ENCODE measurements at regions not wholly inside any gene's neighbourhood (a gene's known extent, or its start where the extent isn't known, plus 50 kb on each side); places are given as distances from the start of the nearest gene placed in this dataset.

DNA sequence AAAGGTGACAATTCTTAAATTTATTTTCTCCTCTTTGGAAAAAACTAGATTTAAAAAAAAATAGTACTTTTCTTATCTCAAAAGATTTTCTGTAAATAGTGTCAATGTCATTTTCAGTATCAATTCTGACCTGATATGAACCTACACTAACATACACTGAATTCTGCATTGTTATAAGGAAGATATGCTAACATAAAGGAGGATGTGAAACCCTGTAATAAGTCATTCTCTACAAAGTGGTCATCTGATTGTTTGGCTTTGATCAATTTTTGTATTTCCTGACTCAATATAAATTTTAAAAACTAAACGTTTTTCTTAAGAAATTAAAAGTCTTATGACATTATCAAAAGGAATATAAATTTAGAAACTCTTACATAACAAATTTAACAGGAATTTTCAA is 233.6 kb upstream of the EDIL3 start (continued):
- TF ChIP-seq, protein P1, sequence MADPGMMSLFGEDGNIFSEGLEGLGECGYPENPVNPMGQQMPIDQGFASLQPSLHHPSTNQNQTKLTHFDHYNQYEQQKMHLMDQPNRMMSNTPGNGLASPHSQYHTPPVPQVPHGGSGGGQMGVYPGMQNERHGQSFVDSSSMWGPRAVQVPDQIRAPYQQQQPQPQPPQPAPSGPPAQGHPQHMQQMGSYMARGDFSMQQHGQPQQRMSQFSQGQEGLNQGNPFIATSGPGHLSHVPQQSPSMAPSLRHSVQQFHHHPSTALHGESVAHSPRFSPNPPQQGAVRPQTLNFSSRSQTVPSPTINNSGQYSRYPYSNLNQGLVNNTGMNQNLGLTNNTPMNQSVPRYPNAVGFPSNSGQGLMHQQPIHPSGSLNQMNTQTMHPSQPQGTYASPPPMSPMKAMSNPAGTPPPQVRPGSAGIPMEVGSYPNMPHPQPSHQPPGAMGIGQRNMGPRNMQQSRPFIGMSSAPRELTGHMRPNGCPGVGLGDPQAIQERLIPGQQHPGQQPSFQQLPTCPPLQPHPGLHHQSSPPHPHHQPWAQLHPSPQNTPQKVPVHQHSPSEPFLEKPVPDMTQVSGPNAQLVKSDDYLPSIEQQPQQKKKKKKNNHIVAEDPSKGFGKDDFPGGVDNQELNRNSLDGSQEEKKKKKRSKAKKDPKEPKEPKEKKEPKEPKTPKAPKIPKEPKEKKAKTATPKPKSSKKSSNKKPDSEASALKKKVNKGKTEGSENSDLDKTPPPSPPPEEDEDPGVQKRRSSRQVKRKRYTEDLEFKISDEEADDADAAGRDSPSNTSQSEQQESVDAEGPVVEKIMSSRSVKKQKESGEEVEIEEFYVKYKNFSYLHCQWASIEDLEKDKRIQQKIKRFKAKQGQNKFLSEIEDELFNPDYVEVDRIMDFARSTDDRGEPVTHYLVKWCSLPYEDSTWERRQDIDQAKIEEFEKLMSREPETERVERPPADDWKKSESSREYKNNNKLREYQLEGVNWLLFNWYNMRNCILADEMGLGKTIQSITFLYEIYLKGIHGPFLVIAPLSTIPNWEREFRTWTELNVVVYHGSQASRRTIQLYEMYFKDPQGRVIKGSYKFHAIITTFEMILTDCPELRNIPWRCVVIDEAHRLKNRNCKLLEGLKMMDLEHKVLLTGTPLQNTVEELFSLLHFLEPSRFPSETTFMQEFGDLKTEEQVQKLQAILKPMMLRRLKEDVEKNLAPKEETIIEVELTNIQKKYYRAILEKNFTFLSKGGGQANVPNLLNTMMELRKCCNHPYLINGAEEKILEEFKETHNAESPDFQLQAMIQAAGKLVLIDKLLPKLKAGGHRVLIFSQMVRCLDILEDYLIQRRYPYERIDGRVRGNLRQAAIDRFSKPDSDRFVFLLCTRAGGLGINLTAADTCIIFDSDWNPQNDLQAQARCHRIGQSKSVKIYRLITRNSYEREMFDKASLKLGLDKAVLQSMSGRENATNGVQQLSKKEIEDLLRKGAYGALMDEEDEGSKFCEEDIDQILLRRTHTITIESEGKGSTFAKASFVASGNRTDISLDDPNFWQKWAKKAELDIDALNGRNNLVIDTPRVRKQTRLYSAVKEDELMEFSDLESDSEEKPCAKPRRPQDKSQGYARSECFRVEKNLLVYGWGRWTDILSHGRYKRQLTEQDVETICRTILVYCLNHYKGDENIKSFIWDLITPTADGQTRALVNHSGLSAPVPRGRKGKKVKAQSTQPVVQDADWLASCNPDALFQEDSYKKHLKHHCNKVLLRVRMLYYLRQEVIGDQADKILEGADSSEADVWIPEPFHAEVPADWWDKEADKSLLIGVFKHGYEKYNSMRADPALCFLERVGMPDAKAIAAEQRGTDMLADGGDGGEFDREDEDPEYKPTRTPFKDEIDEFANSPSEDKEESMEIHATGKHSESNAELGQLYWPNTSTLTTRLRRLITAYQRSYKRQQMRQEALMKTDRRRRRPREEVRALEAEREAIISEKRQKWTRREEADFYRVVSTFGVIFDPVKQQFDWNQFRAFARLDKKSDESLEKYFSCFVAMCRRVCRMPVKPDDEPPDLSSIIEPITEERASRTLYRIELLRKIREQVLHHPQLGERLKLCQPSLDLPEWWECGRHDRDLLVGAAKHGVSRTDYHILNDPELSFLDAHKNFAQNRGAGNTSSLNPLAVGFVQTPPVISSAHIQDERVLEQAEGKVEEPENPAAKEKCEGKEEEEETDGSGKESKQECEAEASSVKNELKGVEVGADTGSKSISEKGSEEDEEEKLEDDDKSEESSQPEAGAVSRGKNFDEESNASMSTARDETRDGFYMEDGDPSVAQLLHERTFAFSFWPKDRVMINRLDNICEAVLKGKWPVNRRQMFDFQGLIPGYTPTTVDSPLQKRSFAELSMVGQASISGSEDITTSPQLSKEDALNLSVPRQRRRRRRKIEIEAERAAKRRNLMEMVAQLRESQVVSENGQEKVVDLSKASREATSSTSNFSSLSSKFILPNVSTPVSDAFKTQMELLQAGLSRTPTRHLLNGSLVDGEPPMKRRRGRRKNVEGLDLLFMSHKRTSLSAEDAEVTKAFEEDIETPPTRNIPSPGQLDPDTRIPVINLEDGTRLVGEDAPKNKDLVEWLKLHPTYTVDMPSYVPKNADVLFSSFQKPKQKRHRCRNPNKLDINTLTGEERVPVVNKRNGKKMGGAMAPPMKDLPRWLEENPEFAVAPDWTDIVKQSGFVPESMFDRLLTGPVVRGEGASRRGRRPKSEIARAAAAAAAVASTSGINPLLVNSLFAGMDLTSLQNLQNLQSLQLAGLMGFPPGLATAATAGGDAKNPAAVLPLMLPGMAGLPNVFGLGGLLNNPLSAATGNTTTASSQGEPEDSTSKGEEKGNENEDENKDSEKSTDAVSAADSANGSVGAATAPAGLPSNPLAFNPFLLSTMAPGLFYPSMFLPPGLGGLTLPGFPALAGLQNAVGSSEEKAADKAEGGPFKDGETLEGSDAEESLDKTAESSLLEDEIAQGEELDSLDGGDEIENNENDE (IDR thresholded peaks at IDR 0.05; ENCODE audit: insufficient replicate concordance, low read length), result no peak
- TF ChIP-seq GABPA (IDR thresholded peaks at IDR 0.05; ENCODE audit: borderline replicate concordance, insufficient read depth, low read length), result no peak
- TF ChIP-seq, protein P2, sequence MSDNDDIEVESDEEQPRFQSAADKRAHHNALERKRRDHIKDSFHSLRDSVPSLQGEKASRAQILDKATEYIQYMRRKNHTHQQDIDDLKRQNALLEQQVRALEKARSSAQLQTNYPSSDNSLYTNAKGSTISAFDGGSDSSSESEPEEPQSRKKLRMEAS (IDR thresholded peaks at IDR 0.05), result no peak
- TF ChIP-seq POU5F1 (IDR thresholded peaks at IDR 0.05; ENCODE audit: low read depth, low read length), result no peak
- no peak for TF ChIP-seq SIX5 (IDR thresholded peaks at IDR 0.05; ENCODE audit: low read depth, low read length)
- TF ChIP-seq EP300 (IDR thresholded peaks at IDR 0.05; ENCODE audit: borderline replicate concordance in 1 of 2, low read depth in 2 of 2, low read length in 2 of 2), result no peak
- no peak for TF ChIP-seq TAF7 (optimal IDR thresholded peaks at IDR 0.05; ENCODE audit: borderline replicate concordance, low read depth, low read length)
- TF ChIP-seq RAD21 (IDR thresholded peaks at IDR 0.05 in 1 of 2, conservative IDR thresholded peaks at IDR 0.05 in 1 of 2; ENCODE audit: low read depth in 2 of 2, low read length in 2 of 2), result no peak
- TF ChIP-seq SIN3A (conservative IDR thresholded peaks at IDR 0.05 in 1 of 2, IDR thresholded peaks at IDR 0.05 in 1 of 2; ENCODE audit: low read depth in 1 of 2, low read length in 2 of 2), result no peak
- TF ChIP-seq BCL11A (IDR thresholded peaks at IDR 0.05; ENCODE audit: low read depth in 2 of 2, low read length in 2 of 2), result no peak

All from H1 (cell line).